ENCODE measurements at regions not wholly inside any gene's neighbourhood (a gene's known extent, or its start where the extent isn't known, plus 50 kb on each side); places are given as distances from the start of the nearest gene placed in this dataset.

- TF ChIP-seq CTCF (IDR thresholded peaks at IDR 0.05; ENCODE audit: low read depth, low read length) (no peak), EZH2phosphoT487 (IDR thresholded peaks at IDR 0.05; ENCODE audit: low read depth) (no peak)
These were observed 688.5 kb downstream of the RAPGEF2 start for GRCh38 chr4:159791334-159791733.

Measured in OCI-LY3 (cell line).